ENCODE measurements at regions not wholly inside any gene's neighbourhood (a gene's known extent, or its start where the extent isn't known, plus 50 kb on each side); places are given as distances from the start of the nearest gene placed in this dataset.
A peak's percentile ranks its signal among the peaks of the same experiment; 100 is the strongest.
"Not testable (repeated sequence)": the region's sequence is repeated elsewhere in the genome, so short reads cannot be mapped to it uniquely, and the experiment has no call there.

- TF ChIP-seq POLR2A (IDR thresholded peaks at IDR 0.05) = no peak
- TF ChIP-seq CTCF (IDR thresholded peaks at IDR 0.05 in 8 of 11, conservative IDR thresholded peaks at IDR 0.05 in 3 of 11) = no peak
- TF ChIP-seq POLR2AphosphoS5 (IDR thresholded peaks at IDR 0.05) = no peak
- no peak overlapping the region for H3K4me3 ChIP-seq
- no peaks in the 10 kb centered on the region for H3K9me3 ChIP-seq
- DNase-seq = peak; percentile 80
- peak overlapping the region in 7 of 8 donors; percentile 16 to 83 (median 52) for H3K27ac ChIP-seq
- intact Hi-C loops (cut with DNase I; ENCODE audit: low total_unique reads) = no loop called here
- H3K36me3 ChIP-seq = no peaks in the 10 kb centered on the region
- no peaks in the 10 kb centered on the region for H3K27me3 ChIP-seq (replicated peaks in 1 of 7)
- H3K4me1 ChIP-seq = peaks cover 0 to 56% (median 30%) of the 10 kb centered on the region in 6 donors
- WGBS, 5 donors = 47 to 71% (median 62%) methylated on average over 6 of the region's 6 CpGs
Observed at GRCh38 chr6:118719351-118720124, 68.1 kb upstream of the CEP85L start.

GRCh38 chr6:118718903-118719302, 67.5 kb upstream of the CEP85L start:
- TF ChIP-seq POLR2AphosphoS5 (IDR thresholded peaks at IDR 0.05) (no peak), POLR2A (IDR thresholded peaks at IDR 0.05) (no peak), CTCF (IDR thresholded peaks at IDR 0.05 in 8 of 11, conservative IDR thresholded peaks at IDR 0.05 in 3 of 11) (no peak)
- H3K9me3 ChIP-seq = no peaks in the 10 kb centered on the region
- H3K36me3 ChIP-seq = no peaks in the 10 kb centered on the region
- intact Hi-C loops (cut with DNase I; ENCODE audit: low total_unique reads) = no loop called here
- H3K4me1 ChIP-seq = peaks cover 0 to 50% (median 29%) of the 10 kb centered on the region in 6 donors
- DNase-seq = no peak
- no peaks in the 10 kb centered on the region for H3K27me3 ChIP-seq (replicated peaks in 1 of 7)
- H3K27ac ChIP-seq = peak overlapping the region in 7 of 8 donors; percentile 16 to 83 (median 52)
- WGBS, 5 donors = 87 to 93% (median 93%) methylated on average over 7 of the region's 7 CpGs
- no peak overlapping the region for H3K4me3 ChIP-seq

- Histone ChIP-seq H3K36me3 (no peaks in the 10 kb centered on the region), H3K27ac (peak overlapping the region in 1 of 8 donors; percentile 83), H3K27me3 (replicated peaks in 1 of 7) (no peaks in the 10 kb centered on the region), H3K9me3 (no peaks in the 10 kb centered on the region), H3K4me1 (peaks cover 0 to 46% (median 24%) of the 10 kb centered on the region in 6 donors), H3K4me3 (no peak overlapping the region)
- TF ChIP-seq POLR2A (IDR thresholded peaks at IDR 0.05) (no peak), CTCF (IDR thresholded peaks at IDR 0.05 in 8 of 11, conservative IDR thresholded peaks at IDR 0.05 in 3 of 11) (no peak), POLR2AphosphoS5 (IDR thresholded peaks at IDR 0.05) (no peak)
- intact Hi-C loops (cut with DNase I; ENCODE audit: low total_unique reads) = no loop called here
- DNase-seq = no peak
- WGBS, 5 donors = 93 to 95% (median 93%) methylated on average over 4 of the region's 4 CpGs
Observed at GRCh38 chr6:118718297-118718696, 66.9 kb upstream of the CEP85L start.

- Histone ChIP-seq H3K27me3 (replicated peaks in 1 of 7) (no peaks in the 10 kb centered on the region), H3K36me3 (no peaks in the 10 kb centered on the region), H3K9me3 (no peaks in the 10 kb centered on the region), H3K27ac (no peak overlapping the region), H3K4me3 (no peak overlapping the region), H3K4me1 (peaks cover 0 to 46% (median 24%) of the 10 kb centered on the region in 6 donors)
- intact Hi-C loops (cut with DNase I; ENCODE audit: low total_unique reads) = no loop called here
- 94 to 99% (median 97%) methylated on average over 13 of the region's 13 CpGs for WGBS, 5 donors
- no peak for DNase-seq
- TF ChIP-seq POLR2A (IDR thresholded peaks at IDR 0.05) (no peak), CTCF (IDR thresholded peaks at IDR 0.05 in 8 of 11, conservative IDR thresholded peaks at IDR 0.05 in 3 of 11) (no peak), POLR2AphosphoS5 (IDR thresholded peaks at IDR 0.05) (no peak)
Observed at GRCh38 chr6:118717106-118717505, 65.7 kb upstream of the CEP85L start.

- 94 to 97% (median 96%) methylated on average over 5 of the region's 5 CpGs for WGBS, 5 donors
- DNase-seq = not testable (repeated sequence)
Observed at GRCh38 chr6:118715907-118716306, 64.5 kb upstream of the CEP85L start.

More at GRCh38 chr6:118715907-118716306, 64.5 kb upstream of the CEP85L start:
- H3K9me3 ChIP-seq; intact Hi-C loops (cut with DNase I; ENCODE audit: low total_unique reads); H3K36me3 ChIP-seq; H3K4me3 ChIP-seq; H3K27ac ChIP-seq; H3K27me3 ChIP-seq (replicated peaks in 1 of 7): not testable (repeated sequence)
- peaks cover 0 to 46% (median 21%) of the 10 kb centered on the region in 6 donors for H3K4me1 ChIP-seq
